Gastroesophageal sphincter (tissue), 3 donors: ENCODE measurements at regions not wholly inside any gene's neighbourhood (a gene's known extent, or its start where the extent isn't known, plus 50 kb on each side); places are given as distances from the start of the nearest gene placed in this dataset.

Experiments used
- POLR2A ChIP-seq, 2 donors: fragments of 450-650 bp; IDR thresholded peaks; one replicate each; pipeline ENCODE4 v1.6.1; 2017; ENCODE audit warnings: antibody characterized with exemption in 2 of 2, mild to moderate bottlenecking in 2 of 2, moderate library complexity in 1 of 2
- POLR2AphosphoS5 ChIP-seq: sonication (generic); formaldehyde crosslinking; IDR thresholded peaks from one replicate; pipeline ENCODE4 v1.6.1; 2017; ENCODE audit warnings: antibody characterized with exemption
- TF ChIP-seq, protein P1 (sequence below), 4 experiments: fragments of 200-600 bp in 2 of 4; fragments of 450-650 bp in 2 of 4; sonication (generic) in 1 of 4; IDR thresholded peaks; one replicate each; pipeline ENCODE4 v1.5.1; 2017 to 2019; ENCODE audit warnings: antibody characterized with exemption in 4 of 4, mild to moderate bottlenecking in 2 of 4, moderate library complexity in 2 of 4

DNA sequence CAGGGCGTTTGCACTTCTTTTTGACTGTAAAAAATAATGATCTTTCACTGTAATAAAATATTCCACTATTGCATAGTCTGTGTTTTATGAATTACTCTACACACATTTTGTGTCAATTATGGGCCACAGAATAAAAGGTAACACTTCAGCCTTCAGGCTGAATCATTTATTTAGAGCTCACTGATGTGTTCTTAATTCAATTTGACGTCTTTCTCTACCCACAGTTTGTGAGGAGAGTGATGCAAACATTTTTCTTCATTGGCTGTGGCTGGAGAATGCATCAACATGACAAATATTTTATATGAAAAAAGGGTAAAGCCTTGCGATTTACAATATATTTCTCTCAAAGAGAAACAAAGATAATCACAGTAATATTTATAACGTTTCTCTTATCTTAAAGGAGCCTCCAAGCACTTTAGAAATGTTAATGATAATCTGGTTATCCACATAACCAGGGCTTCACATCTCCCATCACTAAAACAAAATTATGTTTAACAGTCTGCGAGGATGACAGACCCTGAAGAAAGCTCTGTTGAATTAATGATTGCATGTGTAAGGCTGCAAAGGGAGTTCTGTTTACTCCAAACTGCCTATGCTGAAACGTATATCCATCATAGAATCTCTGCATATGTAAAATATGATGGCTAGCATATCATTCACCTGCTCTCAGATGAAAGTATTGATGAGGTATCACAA, 951.3 kb downstream of the ZPLD1 start:
- TF ChIP-seq POLR2A (IDR thresholded peaks at IDR 0.05) (no peak), POLR2AphosphoS5 (no peak)
- TF ChIP-seq, protein P1, sequence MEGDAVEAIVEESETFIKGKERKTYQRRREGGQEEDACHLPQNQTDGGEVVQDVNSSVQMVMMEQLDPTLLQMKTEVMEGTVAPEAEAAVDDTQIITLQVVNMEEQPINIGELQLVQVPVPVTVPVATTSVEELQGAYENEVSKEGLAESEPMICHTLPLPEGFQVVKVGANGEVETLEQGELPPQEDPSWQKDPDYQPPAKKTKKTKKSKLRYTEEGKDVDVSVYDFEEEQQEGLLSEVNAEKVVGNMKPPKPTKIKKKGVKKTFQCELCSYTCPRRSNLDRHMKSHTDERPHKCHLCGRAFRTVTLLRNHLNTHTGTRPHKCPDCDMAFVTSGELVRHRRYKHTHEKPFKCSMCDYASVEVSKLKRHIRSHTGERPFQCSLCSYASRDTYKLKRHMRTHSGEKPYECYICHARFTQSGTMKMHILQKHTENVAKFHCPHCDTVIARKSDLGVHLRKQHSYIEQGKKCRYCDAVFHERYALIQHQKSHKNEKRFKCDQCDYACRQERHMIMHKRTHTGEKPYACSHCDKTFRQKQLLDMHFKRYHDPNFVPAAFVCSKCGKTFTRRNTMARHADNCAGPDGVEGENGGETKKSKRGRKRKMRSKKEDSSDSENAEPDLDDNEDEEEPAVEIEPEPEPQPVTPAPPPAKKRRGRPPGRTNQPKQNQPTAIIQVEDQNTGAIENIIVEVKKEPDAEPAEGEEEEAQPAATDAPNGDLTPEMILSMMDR (IDR thresholded peaks at IDR 0.05) = no peak
